ENCODE measurements at regions not wholly inside any gene's neighbourhood (a gene's known extent, or its start where the extent isn't known, plus 50 kb on each side); places are given as distances from the start of the nearest gene placed in this dataset.
"Not testable (repeated sequence)": the region's sequence is repeated elsewhere in the genome, so short reads cannot be mapped to it uniquely, and the experiment has no call there.

GRCh38 chr4:104549736-104550135 lies 55.0 kb upstream of the CXXC4 start:
- no peak for DNase-seq

- DNase-seq, result no peak
These were observed 64.8 kb upstream of the CXXC4 start for GRCh38 chr4:104559502-104559901.

GRCh38 chr4:104571341-104571740 lies 76.6 kb upstream of the CXXC4 start:
- DNase-seq, result peak; percentile 32

GRCh38 chr4:104574371-104574770 lies 79.7 kb upstream of the CXXC4 start:
- no peak for DNase-seq

- no peak for DNase-seq
These were observed 80.6 kb upstream of the CXXC4 start for GRCh38 chr4:104575278-104575677.

GRCh38 chr4:104577405-104577804 lies 82.7 kb upstream of the CXXC4 start:
- DNase-seq, result no peak

GRCh38 chr4:104581476-104581875 lies 86.8 kb upstream of the CXXC4 start:
- not testable (repeated sequence) for DNase-seq

- DNase-seq, result not testable (repeated sequence)
These were observed 87.4 kb upstream of the CXXC4 start for GRCh38 chr4:104582056-104582455.

GRCh38 chr4:104589264-104589868 lies 94.7 kb upstream of the CXXC4 start:
- DNase-seq, result no peak

GRCh38 chr4:104591510-104591911 lies 96.8 kb upstream of the CXXC4 start:
- no peak for DNase-seq

GRCh38 chr4:104592183-104592582 lies 97.5 kb upstream of the CXXC4 start:
- DNase-seq, result no peak

GRCh38 chr4:104593019-104593418 lies 98.3 kb upstream of the CXXC4 start:
- DNase-seq, result no peak

GRCh38 chr4:104596189-104596588 lies 101.5 kb upstream of the CXXC4 start:
- no peak for DNase-seq

- no peak for DNase-seq
These were observed 120.8 kb upstream of the CXXC4 start for GRCh38 chr4:104615496-104615895.

GRCh38 chr4:104615926-104616325 lies 121.2 kb upstream of the CXXC4 start:
- no peak for DNase-seq

- no peak for DNase-seq
These were observed 121.7 kb upstream of the CXXC4 start for GRCh38 chr4:104616401-104616820.

GRCh38 chr4:104625706-104626105 lies 131.0 kb upstream of the CXXC4 start:
- no peak for DNase-seq

- DNase-seq, result no peak
These were observed 134.9 kb upstream of the CXXC4 start for GRCh38 chr4:104629601-104630000.

- no peak for DNase-seq
These were observed 135.6 kb upstream of the CXXC4 start for GRCh38 chr4:104630272-104630671.

- DNase-seq, result no peak
These were observed 136.3 kb upstream of the CXXC4 start for GRCh38 chr4:104631000-104631399.

- no peak for DNase-seq
These were observed 146.7 kb upstream of the CXXC4 start for GRCh38 chr4:104641418-104641817.

- no peak for DNase-seq
These were observed 147.8 kb upstream of the CXXC4 start for GRCh38 chr4:104642521-104642920.

GRCh38 chr4:104643805-104644204 lies 149.1 kb upstream of the CXXC4 start:
- no peak for DNase-seq

- no peak for DNase-seq
These were observed 154.9 kb upstream of the CXXC4 start for GRCh38 chr4:104649631-104650030.

- not testable (repeated sequence) for DNase-seq
These were observed 167.6 kb upstream of the CXXC4 start for GRCh38 chr4:104662269-104662668.

- peak; percentile 45 for DNase-seq
These were observed 182.4 kb upstream of the CXXC4 start for GRCh38 chr4:104677116-104677515.

Measured in kidney glomerular epithelial cell (primary cell).